NCI-H510A (cell line): ENCODE measurements at regions not wholly inside any gene's neighbourhood (a gene's known extent, or its start where the extent isn't known, plus 50 kb on each side); places are given as distances from the start of the nearest gene placed in this dataset.

ENCODE experiments used
- DNase-seq: peaks from one replicate; lab custom pipeline; 2025; lab: John Stamatoyannopoulos, UW

DNA sequence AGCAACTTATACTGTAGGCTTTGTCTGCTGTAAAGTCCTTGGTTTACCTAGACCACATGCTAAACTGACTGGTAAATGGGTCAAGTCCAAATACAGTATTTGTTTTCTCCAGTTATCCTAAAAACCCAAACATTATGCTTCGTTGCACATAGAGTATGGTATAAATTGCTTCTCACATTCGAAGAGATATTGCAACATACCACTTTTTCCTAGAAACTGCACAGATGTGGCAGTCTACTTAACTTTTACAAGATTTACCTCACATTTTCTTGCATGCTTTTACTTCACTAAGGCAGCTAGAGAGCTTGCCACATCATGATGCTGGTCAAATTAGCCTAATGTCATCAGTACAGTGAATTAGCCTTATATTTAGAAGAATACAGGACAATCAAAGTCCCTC lies 66.0 kb upstream of the SCN7A start:
- no peak for DNase-seq

- DNase-seq = no peak
Observed at GRCh38 chr2:166550923-166551322, 56.9 kb upstream of the SCN7A start.

- no peak for DNase-seq
Observed at GRCh38 chr2:166545473-166545872, 51.4 kb upstream of the SCN7A start.
